Neural progenitor cell (in vitro differentiated cells): ENCODE measurements at regions not wholly inside any gene's neighbourhood (a gene's known extent, or its start where the extent isn't known, plus 50 kb on each side); places are given as distances from the start of the nearest gene placed in this dataset.

Experiments used
- EZH2 ChIP-seq: fragments of 200-600 bp; sonication (generic); IDR thresholded peaks from 2 replicates; pipeline ENCODE4 v1.6.1; 2017; ENCODE audit warnings: antibody characterized with exemption, mild to moderate bottlenecking, moderate library complexity
- EZH2phosphoT487 ChIP-seq: fragments of 200-600 bp; sonication (generic); IDR thresholded peaks from 2 replicates; pipeline ENCODE4 v1.6.1; 2017; ENCODE audit warnings: antibody characterized with exemption

DNA sequence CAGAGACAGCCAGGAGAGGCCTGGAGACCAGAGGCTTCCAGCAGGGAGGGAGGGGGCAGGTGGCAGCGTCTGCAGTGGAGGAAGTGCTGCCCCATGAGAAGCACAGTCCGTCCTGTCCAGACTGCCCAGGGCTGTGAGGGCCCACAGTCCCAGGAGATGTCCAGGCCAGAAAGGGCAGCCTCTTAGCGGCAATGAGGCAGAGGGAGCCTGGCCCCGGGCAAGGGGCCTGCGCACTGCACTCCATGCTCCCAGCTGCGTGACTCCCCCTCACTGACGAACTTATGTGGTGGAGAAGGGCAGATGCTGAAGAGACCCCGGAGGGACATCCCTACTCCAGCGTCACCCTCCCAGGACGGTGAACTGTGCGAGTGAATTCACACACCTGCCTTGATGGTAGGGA is 115.3 kb downstream of the SOX1 start:
- TF ChIP-seq EZH2 (no peak), EZH2phosphoT487 (no peak)
